ENCODE measurements at regions not wholly inside any gene's neighbourhood (a gene's known extent, or its start where the extent isn't known, plus 50 kb on each side); places are given as distances from the start of the nearest gene placed in this dataset.

- no peak for DNase-seq
These were observed 789.1 kb downstream of the PCDH18 start for GRCh38 chr4:136743238-136743637.

DNA sequence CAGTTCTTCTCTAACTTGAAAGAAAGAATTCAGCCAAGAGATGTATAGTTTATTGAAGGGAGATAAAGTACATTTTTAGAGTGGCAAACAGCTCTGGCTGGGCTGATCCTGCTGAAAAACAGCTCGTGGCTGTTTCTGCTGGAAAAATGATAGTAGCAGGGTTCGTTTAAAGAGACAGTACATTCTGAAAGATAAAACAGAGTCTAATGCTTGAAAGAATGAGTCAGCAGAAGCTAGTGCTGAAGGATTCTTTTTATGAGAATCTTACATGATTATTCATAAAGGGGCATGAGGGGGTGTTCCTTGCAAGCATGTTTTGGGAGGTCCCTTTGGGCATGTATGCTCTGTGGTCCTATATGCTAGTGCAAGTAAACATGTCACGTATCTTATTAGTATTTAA is 790.0 kb downstream of the PCDH18 start:
- no peak for DNase-seq

DNA sequence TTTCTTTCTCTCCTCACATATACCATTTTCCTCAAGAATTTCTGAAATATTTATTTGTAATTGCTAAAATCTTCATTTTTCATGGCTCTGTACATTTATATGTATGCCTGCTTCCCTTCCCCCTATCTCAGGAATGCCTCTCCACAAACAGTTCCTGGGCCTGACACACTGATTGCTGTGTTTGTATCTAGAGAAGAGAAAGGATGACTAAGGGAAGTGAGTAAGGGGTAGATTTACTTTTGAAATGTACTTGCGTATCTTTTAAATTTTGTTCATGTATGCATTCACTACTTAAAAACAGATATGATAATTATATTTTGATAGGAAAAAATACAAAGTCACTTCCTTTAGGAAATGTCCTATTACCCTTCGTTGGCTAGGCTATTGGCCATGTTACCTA is 790.8 kb downstream of the PCDH18 start:
- DNase-seq, result no peak

DNA sequence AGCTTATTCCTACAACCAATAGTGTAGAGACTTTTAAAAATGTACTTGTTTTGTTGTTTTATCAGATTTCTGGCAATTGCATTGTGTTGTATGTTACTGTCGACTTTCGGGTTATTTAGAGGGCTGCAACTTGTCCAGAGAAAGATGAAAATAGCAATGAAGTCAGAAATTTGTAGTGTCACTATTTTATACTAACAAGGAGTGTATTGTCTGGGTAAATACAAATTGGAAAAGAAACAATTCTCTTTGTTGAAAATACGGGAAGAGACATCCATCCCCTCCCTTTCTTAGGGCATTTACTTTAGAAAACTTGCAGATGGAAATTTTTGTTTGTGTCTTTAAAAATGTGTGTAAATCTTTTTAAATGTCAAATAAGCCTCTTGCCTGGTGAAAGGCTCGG is 792.0 kb downstream of the PCDH18 start:
- DNase-seq, result no peak

GRCh38 chr4:136737066-136737465 is 795.2 kb downstream of the PCDH18 start:
- DNase-seq, result no peak

DNA sequence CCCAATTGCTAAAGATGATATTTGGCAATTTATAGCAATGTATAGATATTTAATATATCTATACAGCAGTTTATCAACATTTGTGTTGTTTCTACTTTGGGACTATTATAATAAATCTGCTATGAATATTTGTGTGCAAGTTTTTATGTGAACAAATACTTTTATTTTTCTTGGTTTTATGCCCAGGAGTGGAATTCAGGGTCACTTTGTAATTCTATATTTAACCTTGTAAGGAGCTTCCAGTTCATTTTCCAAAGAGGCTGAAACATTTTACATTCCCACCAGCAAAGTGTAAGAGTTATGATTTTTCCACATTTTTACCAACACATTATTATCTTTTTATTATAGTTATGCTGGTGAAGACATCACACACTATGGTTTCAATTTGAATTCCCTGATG is 801.3 kb downstream of the PCDH18 start:
- DNase-seq, result no peak

DNA sequence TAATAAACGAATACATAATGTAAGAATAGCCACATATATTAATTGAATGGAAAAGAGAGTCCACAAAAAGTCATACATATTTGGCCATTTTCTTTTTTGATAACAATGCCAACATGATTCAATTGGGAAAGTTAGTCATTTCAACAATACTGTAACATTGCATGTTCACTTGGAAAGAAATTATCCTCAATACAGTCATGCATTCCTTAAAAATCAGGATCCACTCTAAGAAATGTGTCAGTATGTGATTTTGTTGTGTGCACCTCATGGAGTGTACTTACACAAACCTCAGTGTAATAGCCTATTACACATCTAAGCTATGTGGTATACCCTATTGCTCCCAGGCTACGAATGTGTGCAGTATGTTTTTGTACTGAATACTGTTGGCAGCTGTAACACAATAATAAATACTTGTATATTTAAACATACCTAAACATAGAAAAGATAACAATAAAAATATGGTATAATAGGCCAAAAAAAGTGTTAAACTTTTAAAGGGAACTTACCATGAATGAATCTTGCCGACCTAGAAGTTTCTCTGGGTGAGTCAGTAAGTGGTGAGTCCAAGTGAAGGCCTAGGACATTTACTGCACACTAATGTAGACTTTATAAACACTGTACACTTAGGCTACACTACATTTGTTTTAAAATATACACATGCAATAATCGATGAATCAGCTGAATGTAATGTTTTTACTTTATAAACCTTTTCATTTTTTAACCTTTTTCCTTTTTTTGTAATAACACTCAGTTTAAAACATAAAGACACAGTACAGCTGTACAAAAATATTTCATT is 806.8 kb downstream of the PCDH18 start:
- no peak for DNase-seq

GRCh38 chr4:136713140-136713539 is 819.2 kb downstream of the PCDH18 start:
- DNase-seq, result no peak

- DNase-seq, result no peak
These were observed 822.4 kb downstream of the PCDH18 start for GRCh38 chr4:136709897-136710296.

GRCh38 chr4:136706942-136707341 is 825.4 kb downstream of the PCDH18 start:
- no peak for DNase-seq

DNA sequence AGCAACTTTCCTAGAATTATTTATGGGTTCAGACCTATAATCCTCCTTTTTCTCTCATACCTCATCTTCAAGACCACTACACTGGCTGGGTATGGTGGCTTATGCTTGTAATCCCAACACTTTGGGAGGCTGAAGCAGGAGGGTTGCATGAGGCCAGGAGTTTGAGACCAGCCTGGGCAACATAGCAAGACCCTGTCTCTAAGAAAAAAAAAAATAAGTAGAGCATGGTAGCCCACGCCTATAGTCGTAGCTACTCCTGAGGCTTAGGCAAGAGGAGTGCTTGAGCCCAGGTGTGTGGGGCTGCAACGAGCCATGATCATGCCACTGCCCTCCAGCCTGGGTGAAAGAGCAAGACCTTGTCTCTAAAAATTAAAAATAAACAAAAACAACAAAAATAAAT is 832.4 kb downstream of the PCDH18 start:
- no peak for DNase-seq

GRCh38 chr4:136691607-136692006 is 840.7 kb downstream of the PCDH18 start:
- no peak for DNase-seq

DNA sequence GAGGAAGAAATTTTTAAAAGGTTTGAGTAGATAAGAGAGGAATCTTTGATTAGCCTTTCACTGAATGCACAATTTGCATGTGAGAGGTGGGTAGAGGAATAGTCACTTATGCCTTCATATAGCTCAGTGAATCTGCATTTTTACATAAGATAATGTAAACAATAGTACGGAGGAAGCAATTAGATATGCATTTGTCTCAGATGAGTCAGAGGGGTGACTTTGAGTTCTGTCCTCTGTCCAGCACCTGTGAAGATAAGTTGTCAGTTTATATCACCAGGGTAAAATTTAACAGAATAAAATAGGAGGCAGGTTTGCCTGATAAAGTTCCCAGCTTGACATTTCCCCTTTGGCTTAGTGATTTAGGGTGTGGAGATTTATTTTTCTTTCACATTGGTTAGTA is 841.9 kb downstream of the PCDH18 start:
- no peak for DNase-seq

- no peak for DNase-seq
These were observed 844.7 kb downstream of the PCDH18 start for GRCh38 chr4:136687596-136687995.

GRCh38 chr4:136687118-136687517 is 845.2 kb downstream of the PCDH18 start:
- no peak for DNase-seq

- DNase-seq, result no peak
These were observed 851.5 kb downstream of the PCDH18 start for GRCh38 chr4:136680761-136681160.

DNA sequence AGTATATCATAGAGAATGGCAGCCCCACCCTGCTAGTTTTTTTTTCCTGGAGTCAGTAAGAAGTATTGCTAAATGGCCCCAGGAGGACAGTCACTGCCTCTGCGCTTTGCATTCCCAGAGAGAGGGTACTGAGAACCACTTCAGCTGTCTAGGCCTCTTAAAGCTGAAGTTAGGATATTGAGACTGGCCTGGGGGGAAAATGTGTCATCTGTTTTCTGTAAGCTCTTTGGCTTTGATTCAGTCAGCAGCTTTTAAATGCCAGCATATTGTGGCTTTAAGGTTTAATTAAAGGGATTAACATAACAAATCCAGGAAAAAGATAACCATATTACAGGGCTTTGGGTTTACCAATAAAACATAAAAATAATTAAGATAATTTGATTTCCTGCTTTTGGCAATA is 852.0 kb downstream of the PCDH18 start:
- no peak for DNase-seq

DNA sequence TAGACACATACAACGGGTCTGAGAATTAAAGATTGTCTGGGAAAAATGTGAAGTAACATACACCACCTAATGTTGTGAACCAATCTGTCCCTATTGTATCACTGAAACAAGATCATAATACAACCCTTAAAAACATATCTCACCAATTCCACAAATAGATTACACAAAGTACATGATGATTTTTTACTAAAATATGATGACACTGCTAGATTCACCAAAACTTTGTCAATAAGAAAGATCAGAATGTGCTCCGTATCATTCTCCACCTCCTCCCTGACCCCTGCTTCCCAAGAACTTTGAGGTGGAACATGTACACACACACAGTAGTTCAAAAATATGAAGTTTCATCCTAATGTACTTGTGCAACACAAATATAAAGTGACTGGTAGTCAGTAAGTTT is 862.0 kb downstream of the PCDH18 start:
- no peak for DNase-seq

DNA sequence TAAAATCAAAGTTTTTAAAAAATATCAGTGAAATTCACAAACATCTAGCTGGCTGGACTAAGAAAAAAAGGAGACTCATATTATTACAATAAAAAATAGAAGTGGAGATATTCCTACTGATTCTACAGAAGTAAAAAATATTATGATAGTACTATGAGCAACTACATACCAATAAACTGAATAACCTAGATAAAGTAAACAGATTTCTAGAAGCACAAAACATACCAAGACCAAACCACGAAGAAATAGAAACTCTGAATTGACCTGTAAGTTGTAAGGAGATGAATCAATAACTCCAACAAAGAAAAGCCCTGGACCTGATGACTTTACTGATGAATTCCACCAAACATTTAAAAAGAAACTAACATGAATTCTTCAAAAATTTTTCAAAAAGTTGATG is 867.3 kb downstream of the PCDH18 start:
- DNase-seq, result no peak

- no peak for DNase-seq
These were observed 869.8 kb downstream of the PCDH18 start for GRCh38 chr4:136662539-136662938.

DNA sequence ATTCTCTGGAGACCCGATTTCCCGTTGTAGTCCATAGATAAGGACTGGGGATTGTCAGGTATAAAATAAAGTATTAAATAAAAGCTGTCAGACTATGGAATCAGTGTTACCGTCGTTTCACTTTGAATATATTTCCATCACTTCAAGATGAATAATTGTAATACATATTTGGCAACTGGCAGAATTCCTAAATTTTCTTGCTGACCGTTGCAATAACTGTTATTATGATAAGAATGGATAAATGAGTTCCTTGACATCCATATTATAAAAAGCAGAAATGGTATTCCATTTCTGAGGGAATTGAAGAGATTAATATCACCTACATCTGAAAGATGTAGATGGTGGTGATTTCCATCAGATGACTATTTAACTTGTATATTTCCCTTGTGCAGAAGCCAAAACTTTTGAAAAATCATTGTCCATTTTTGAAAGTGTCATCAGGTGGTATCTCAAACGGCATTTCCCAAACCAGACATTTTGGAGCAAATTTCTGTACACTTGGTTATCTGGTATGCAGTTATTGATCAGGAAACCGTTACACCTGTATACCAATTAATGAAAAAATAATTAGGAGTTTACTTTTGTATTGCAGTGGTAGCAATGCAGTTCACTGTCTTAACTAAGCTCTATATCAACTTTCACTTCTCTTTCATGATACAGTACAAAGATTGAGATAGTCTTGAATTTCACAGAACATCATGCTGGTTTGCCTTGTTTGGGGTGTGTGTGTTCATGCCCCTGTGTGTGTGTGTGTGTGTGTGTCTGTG is 878.5 kb downstream of the PCDH18 start:
- DNase-seq, result no peak

DNA sequence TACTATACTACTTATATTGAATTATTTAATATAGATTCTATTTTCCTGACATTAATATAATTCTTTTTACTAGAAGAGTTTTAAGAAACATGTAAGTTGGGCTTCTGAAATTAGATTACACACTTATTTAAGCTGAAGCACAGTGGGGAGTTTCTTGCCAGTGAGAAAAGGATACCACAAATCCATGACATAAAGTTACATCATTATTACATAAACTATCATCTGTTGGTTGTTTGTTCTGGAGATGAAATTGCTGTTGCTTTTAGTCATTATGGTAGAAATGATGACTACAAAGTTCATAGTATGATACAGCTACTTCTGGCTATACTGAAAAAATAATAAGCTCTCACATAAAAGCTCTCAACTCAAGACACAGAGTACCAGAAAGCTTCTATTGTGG is 880.4 kb downstream of the PCDH18 start:
- DNase-seq, result no peak

- no peak for DNase-seq
These were observed 881.0 kb downstream of the PCDH18 start for GRCh38 chr4:136651278-136651667.

DNA sequence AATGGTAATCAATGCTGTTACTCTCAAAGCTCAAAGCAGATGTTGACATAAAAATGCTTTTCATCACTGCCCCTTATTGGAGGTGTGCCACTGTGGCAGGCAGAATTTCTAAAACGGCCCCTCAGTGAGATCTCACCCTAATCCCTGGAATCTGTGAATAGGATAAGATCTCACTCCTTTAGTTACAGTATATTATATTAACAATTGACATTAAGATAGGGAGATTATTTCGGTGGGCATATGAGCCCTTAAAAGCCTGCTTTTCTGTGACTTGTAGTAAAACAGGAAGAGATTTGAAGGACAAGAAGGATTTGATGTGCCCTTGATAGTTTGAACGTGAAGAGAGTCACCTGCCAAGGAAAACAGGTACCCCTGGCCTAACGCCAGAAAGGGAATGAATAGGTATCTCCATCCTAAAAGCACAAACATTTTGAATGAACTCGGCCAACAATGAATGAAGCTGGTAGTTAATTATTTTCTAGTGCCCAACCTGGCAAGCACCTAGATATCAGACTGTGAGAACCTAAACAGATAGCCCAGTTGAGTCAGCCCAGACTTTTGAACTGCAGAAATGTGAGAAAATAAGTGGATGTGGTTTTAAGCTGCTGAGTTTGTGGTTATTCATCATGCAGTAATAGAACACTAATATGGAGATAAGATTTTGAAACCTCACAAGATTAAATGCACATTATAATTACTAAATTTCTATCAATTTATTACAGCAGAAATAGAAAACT is 881.6 kb downstream of the PCDH18 start:
- DNase-seq, result no peak
